ENCODE measurements at regions not wholly inside any gene's neighbourhood (a gene's known extent, or its start where the extent isn't known, plus 50 kb on each side); places are given as distances from the start of the nearest gene placed in this dataset.

- Histone ChIP-seq H3K4me1 (ENCODE audit: insufficient read depth, low read length) (no peaks in the 10 kb centered on the region), H3K27me3 (ENCODE audit: control insufficient read depth in 1 of 2, insufficient read depth in 2 of 2, low read length in 2 of 2) (no peaks in the 10 kb centered on the region), H3K4me3 (ENCODE audit: low read length) (no peak overlapping the region), H3K36me3 (ENCODE audit: insufficient read depth, low read length) (no peaks in the 10 kb centered on the region), H3K9me3 (ENCODE audit: control insufficient read depth in 1 of 2, insufficient read depth in 1 of 2, low read length in 2 of 2) (no peaks in the 10 kb centered on the region), H3K27ac (ENCODE audit: low read depth in 1 of 2, low read length in 2 of 2) (no peak overlapping the region)
- H3K36me3 Mint-ChIP-seq (ENCODE audit: low read depth) = no peaks in the 10 kb centered on the region
- H3K27ac Mint-ChIP-seq = no peak overlapping the region
- POLR2A ChIA-PET = interaction anchor here (0.6 kb wide), 1 partner anchor 64 kb away, joined by 4 read pairs; no protein-coding TSS in a partner anchor
- TF ChIP-seq, protein P1, sequence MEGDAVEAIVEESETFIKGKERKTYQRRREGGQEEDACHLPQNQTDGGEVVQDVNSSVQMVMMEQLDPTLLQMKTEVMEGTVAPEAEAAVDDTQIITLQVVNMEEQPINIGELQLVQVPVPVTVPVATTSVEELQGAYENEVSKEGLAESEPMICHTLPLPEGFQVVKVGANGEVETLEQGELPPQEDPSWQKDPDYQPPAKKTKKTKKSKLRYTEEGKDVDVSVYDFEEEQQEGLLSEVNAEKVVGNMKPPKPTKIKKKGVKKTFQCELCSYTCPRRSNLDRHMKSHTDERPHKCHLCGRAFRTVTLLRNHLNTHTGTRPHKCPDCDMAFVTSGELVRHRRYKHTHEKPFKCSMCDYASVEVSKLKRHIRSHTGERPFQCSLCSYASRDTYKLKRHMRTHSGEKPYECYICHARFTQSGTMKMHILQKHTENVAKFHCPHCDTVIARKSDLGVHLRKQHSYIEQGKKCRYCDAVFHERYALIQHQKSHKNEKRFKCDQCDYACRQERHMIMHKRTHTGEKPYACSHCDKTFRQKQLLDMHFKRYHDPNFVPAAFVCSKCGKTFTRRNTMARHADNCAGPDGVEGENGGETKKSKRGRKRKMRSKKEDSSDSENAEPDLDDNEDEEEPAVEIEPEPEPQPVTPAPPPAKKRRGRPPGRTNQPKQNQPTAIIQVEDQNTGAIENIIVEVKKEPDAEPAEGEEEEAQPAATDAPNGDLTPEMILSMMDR (IDR thresholded peaks at IDR 0.05) = no peak
- DNase-seq (no peak), ATAC-seq (ENCODE audit: poor library complexity) (no peak)
- peaks cover 12% of the 10 kb centered on the region for H3K9me3 Mint-ChIP-seq
- no peaks in the 10 kb centered on the region for H3K27me3 Mint-ChIP-seq
- H3K4me1 Mint-ChIP-seq (ENCODE audit: low read depth) = no peaks in the 10 kb centered on the region
- H3K4me3 Mint-ChIP-seq = no peak overlapping the region
- CTCF ChIA-PET = no interaction called here
- intact Hi-C loops (cut with DNase I, micrococcal nuclease) = no loop called here
Observed at GRCh38 chr7:91492317-91492716, 228.1 kb downstream of the FZD1 start.

DNA sequence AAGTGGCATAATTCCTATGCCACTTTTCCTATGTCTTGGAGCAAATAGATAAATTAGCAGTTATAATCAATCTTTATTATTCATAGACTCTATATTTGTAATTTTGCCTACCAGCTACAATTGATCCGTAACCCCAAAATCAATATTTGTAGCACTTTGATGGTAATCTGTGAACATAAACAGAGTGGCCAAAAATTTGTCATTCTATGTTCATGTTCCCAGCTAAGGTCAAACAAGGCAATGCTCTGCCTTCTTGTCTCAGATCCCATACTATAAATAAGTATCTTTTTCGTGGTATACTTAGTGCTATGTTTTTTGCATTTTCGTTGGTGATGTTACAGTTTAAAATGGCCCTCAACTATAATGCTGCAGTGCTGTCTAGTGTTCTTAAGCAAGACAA is 228.5 kb downstream of the FZD1 start:
- H3K36me3 Mint-ChIP-seq (ENCODE audit: low read depth) = no peaks in the 10 kb centered on the region
- H3K4me1 Mint-ChIP-seq (ENCODE audit: low read depth) = no peaks in the 10 kb centered on the region
- Histone ChIP-seq H3K9me3 (ENCODE audit: control insufficient read depth in 1 of 2, insufficient read depth in 1 of 2, low read length in 2 of 2) (no peaks in the 10 kb centered on the region), H3K4me1 (ENCODE audit: insufficient read depth, low read length) (no peaks in the 10 kb centered on the region), H3K27ac (ENCODE audit: low read depth in 1 of 2, low read length in 2 of 2) (no peak overlapping the region), H3K27me3 (ENCODE audit: control insufficient read depth in 1 of 2, insufficient read depth in 2 of 2, low read length in 2 of 2) (no peaks in the 10 kb centered on the region), H3K4me3 (ENCODE audit: low read length) (no peak overlapping the region), H3K36me3 (ENCODE audit: insufficient read depth, low read length) (no peaks in the 10 kb centered on the region)
- ChIA-PET POLR2A (interaction anchor here (0.6 kb wide), 1 partner anchor 64 kb away, joined by 4 read pairs; no protein-coding TSS in a partner anchor), CTCF (no interaction called here)
- H3K4me3 Mint-ChIP-seq = no peak overlapping the region
- H3K9me3 Mint-ChIP-seq = peaks cover 12% of the 10 kb centered on the region
- ATAC-seq (ENCODE audit: poor library complexity) (no peak), DNase-seq (no peak)
- H3K27me3 Mint-ChIP-seq = no peaks in the 10 kb centered on the region
- intact Hi-C loops (cut with DNase I, micrococcal nuclease) = no loop called here
- TF ChIP-seq, protein P1 (IDR thresholded peaks at IDR 0.05) = no peak
- no peak overlapping the region for H3K27ac Mint-ChIP-seq

DNA sequence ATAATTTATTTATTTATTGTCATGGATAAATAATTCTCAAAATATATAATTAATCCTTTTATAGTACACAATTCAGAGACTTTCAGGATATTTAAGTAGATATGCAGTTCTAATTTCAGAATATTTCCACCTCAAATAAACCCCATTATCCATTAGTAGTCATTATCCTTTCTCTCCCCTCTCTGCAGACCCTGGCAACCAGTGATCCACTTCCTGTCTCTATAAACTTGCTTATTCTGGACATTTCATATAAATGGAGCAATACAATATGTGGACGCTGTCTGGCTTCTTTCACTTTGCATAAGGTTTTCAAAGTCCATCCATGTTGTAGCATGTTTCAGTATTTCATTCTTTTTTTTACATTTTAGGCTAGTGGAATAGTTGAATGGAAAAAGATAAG is 230.2 kb downstream of the FZD1 start:
- Histone ChIP-seq H3K27me3 (ENCODE audit: control insufficient read depth in 1 of 2, insufficient read depth in 2 of 2, low read length in 2 of 2) (no peaks in the 10 kb centered on the region), H3K4me3 (ENCODE audit: low read length) (no peak overlapping the region), H3K27ac (ENCODE audit: low read depth in 1 of 2, low read length in 2 of 2) (no peak overlapping the region), H3K36me3 (ENCODE audit: insufficient read depth, low read length) (no peaks in the 10 kb centered on the region), H3K9me3 (ENCODE audit: control insufficient read depth in 1 of 2, insufficient read depth in 1 of 2, low read length in 2 of 2) (no peaks in the 10 kb centered on the region), H3K4me1 (ENCODE audit: insufficient read depth, low read length) (no peaks in the 10 kb centered on the region)
- Mint-ChIP-seq H3K27ac (no peak overlapping the region), H3K9me3 (peaks cover 16% of the 10 kb centered on the region), H3K4me1 (ENCODE audit: low read depth) (no peaks in the 10 kb centered on the region), H3K27me3 (no peaks in the 10 kb centered on the region), H3K36me3 (ENCODE audit: low read depth) (no peaks in the 10 kb centered on the region), H3K4me3 (no peak overlapping the region)
- DNase-seq (no peak), ATAC-seq (ENCODE audit: poor library complexity) (no peak)
- intact Hi-C loops (cut with DNase I, micrococcal nuclease) = no loop called here
- POLR2A ChIA-PET = no interaction called here
- TF ChIP-seq, protein P1 (IDR thresholded peaks at IDR 0.05) = no peak
- CTCF ChIA-PET = no interaction called here

All from CD4-positive, alpha-beta T cell (primary cell).